SH-SY5Y (cell line): ENCODE measurements at regions not wholly inside any gene's neighbourhood (a gene's known extent, or its start where the extent isn't known, plus 50 kb on each side); places are given as distances from the start of the nearest gene placed in this dataset.

ENCODE experiments used
- GATA2 ChIP-seq: IDR thresholded peaks from 2 replicates; pipeline ENCODE4 v1.6.1; 2011; ENCODE audit warnings: mild to moderate bottlenecking, low read depth, low read length
- GATA3 ChIP-seq: IDR thresholded peaks from 2 replicates; pipeline ENCODE4 v1.6.1; 2011; ENCODE audit warnings: low read depth, mild to moderate bottlenecking, low read length, moderate library complexity

DNA sequence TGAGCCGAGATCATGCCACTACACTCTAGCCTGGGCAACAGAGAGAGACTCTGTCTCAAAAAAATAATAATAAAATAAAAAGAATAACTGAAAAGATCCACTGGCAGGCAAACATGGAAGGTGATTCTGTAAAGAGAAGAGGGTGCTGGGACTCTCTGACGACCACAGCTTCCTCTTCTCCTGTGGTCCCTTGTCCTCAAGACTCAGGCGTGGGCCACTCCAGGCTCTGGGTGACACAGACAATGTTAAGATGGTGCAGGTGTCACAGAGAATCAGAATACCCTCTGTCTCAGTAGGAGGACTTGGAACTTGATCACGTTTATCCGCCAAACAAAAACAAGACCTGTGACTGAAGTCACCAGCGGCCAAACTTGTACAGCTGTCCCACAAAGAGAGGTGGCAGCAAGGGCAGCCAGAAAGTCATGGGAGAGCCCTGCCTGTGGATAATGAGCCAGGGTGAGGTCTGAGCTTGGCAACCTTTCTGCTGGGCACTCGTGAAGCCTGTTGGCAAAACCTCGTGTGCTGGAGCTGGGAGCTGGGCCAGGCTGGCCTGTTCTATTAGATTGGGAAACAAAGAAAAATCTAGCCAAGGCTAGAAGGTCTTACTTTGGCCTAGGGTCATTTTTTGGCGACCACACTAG, 76.4 kb upstream of the ITGA6 start:
- no peak for TF ChIP-seq GATA3
- no peak for TF ChIP-seq GATA2
